CD14-positive monocyte (primary cell): ENCODE measurements at regions not wholly inside any gene's neighbourhood (a gene's known extent, or its start where the extent isn't known, plus 50 kb on each side); places are given as distances from the start of the nearest gene placed in this dataset.
"Not testable (repeated sequence)": the region's sequence is repeated elsewhere in the genome, so short reads cannot be mapped to it uniquely, and the experiment has no call there.

ENCODE experiments used
- DNase-seq, 3 donors: peaks; one replicate each; pipeline ENCODE4 v3.0.0-alpha.2; 2011 to 2022
- H2AFZ ChIP-seq: 2 replicates; pipeline ENCODE4 v1.6.0; 2012; ENCODE audit warnings: mild to moderate bottlenecking, low read depth, low read length, inconsistent platforms; ENCODE audit not compliant: insufficient read depth, poor library complexity, severe bottlenecking
- H3K27ac ChIP-seq, 2 donors: 1 replicate in 1 of 2; 2 replicates in 1 of 2; pipeline ENCODE4 v1.5.1; 2012 to 2013; ENCODE audit warnings: low read length in 2 of 2, control low read depth in 1 of 2, inconsistent platforms in 1 of 2, low read depth in 1 of 2, mild to moderate bottlenecking in 1 of 2
- H3K27me3 ChIP-seq, 2 donors: one replicate each; pipeline versions ENCODE4 v1.6.0 to v1.6.1; 2011 to 2013; ENCODE audit warnings: low read length in 2 of 2; ENCODE audit not compliant: control insufficient read depth in 2 of 2, insufficient read depth in 2 of 2
- H3K36me3 ChIP-seq, 2 donors: replicated peaks in 1 of 2; 1 replicate in 1 of 2; 2 replicates in 1 of 2; pipeline versions ENCODE4 v1.5.1 to v1.6.1; 2012 to 2013; ENCODE audit warnings: low read length in 2 of 2, control low read depth in 1 of 2, inconsistent platforms in 1 of 2, mild to moderate bottlenecking in 1 of 2; ENCODE audit not compliant: insufficient read depth in 2 of 2, control insufficient read depth in 1 of 2
- H3K4me1 ChIP-seq, 2 donors: 1 replicate in 1 of 2; 2 replicates in 1 of 2; pipeline versions ENCODE4 v1.5.1 to v1.6.1; 2012 to 2013; ENCODE audit warnings: low read length in 2 of 2, control low read depth in 1 of 2, inconsistent platforms in 1 of 2, mild to moderate bottlenecking in 1 of 2, moderate library complexity in 1 of 2; ENCODE audit not compliant: insufficient read depth in 2 of 2, control insufficient read depth in 1 of 2
- H3K4me2 ChIP-seq: replicated peaks from 2 replicates; pipeline ENCODE3; 2012; ENCODE audit warnings: low read length, moderate library complexity, mild to moderate bottlenecking; ENCODE audit not compliant: poor library complexity, severe bottlenecking; ENCODE audit errors: extremely low read depth
- H3K4me3 ChIP-seq, 3 experiments: fragments of 200-600 bp in 1 of 3; sonication (generic) in 1 of 3; replicated peaks in 1 of 3; 1 replicate in 2 of 3; 2 replicates in 1 of 3; pipeline ENCODE4 v1.5.1; 2011 to 2013; ENCODE audit warnings: low read length in 3 of 3, mild to moderate bottlenecking in 3 of 3, control low read depth in 2 of 3, low read depth in 2 of 3, inconsistent platforms in 1 of 3, moderate library complexity in 1 of 3
- H3K79me2 ChIP-seq: 2 replicates; pipeline ENCODE4 v1.6.0; 2012; ENCODE audit warnings: mild to moderate bottlenecking, control low read depth, inconsistent platforms, low read length, moderate library complexity; ENCODE audit not compliant: insufficient read depth
- H3K9ac ChIP-seq: 2 replicates; pipeline ENCODE4 v1.6.0; 2017; ENCODE audit warnings: low read length, mild to moderate bottlenecking; ENCODE audit not compliant: insufficient read depth, poor library complexity, severe bottlenecking
- H3K9me3 ChIP-seq, 2 donors: replicated peaks in 1 of 2; 1 replicate in 1 of 2; 2 replicates in 1 of 2; pipeline versions ENCODE4 v1.5.1 to v1.6.1; 2012 to 2013; ENCODE audit warnings: low read length in 2 of 2, control low read depth in 1 of 2; ENCODE audit not compliant: control insufficient read depth in 1 of 2, insufficient read depth in 1 of 2
- H4K20me1 ChIP-seq: 2 replicates; pipeline ENCODE4 v1.6.0; 2012; ENCODE audit warnings: mild to moderate bottlenecking, low read length, control low read depth, moderate library complexity; ENCODE audit not compliant: insufficient read depth
- H3K27ac Mint-ChIP-seq, 7 donors: one replicate each; pipeline ENCODE4 v1.8.0; 2020; ENCODE audit warnings: mild to moderate bottlenecking in 7 of 7, mixed read lengths in 7 of 7, moderate library complexity in 6 of 7, inconsistent platforms in 2 of 7
- H3K27me3 Mint-ChIP-seq, 3 donors: one replicate each; pipeline ENCODE4 v1.8.0; 2021 to 2022; ENCODE audit warnings: low read depth in 3 of 3, mild to moderate bottlenecking in 3 of 3, mixed read lengths in 3 of 3, moderate library complexity in 3 of 3, inconsistent platforms in 1 of 3
- H3K36me3 Mint-ChIP-seq, 2 donors: one replicate each; pipeline ENCODE4 v1.8.0; 2020; ENCODE audit warnings: mixed read lengths in 2 of 2, inconsistent platforms in 1 of 2, mild to moderate bottlenecking in 1 of 2
- H3K4me1 Mint-ChIP-seq: one replicate; pipeline ENCODE4 v1.8.0; 2020; ENCODE audit warnings: mild to moderate bottlenecking, mixed read lengths
- H3K4me3 Mint-ChIP-seq, 2 donors: one replicate each; pipeline ENCODE4 v1.8.0; 2020; ENCODE audit warnings: mild to moderate bottlenecking in 2 of 2, mixed read lengths in 2 of 2, moderate library complexity in 1 of 2
- H3K9me3 Mint-ChIP-seq, 7 donors: one replicate each; pipeline ENCODE4 v1.8.0; 2020 to 2022; ENCODE audit warnings: mixed read lengths in 7 of 7, mild to moderate bottlenecking in 6 of 7, moderate library complexity in 6 of 7, inconsistent platforms in 2 of 7
- WGBS: methylation state at CpG from one replicate; pipeline ENCODE4 v1.1.5; 2013; ENCODE audit warnings: missing lambda C conversion rate; ENCODE audit not compliant: insufficient coverage; 5-methylcytosine and 5-hydroxymethylcytosine counted together
- intact Hi-C, 2 donors: fragments of 100-400 bp; cut with micrococcal nuclease; formaldehyde crosslinking; loops; one replicate each; pipeline versions ENCODE4 v1.15.0 to v1.15.1; 2023

GRCh38 chr6:67879928-67880327 lies 755.2 kb upstream of the ADGRB3 start:
- H3K4me3 Mint-ChIP-seq, H3K36me3 ChIP-seq, H3K27ac ChIP-seq, H3K4me1 ChIP-seq, DNase-seq, H3K4me2 ChIP-seq, H3K9ac ChIP-seq, H3K79me2 ChIP-seq, H3K36me3 Mint-ChIP-seq, H4K20me1 ChIP-seq, H3K27me3 ChIP-seq, H3K4me1 Mint-ChIP-seq, H3K27me3 Mint-ChIP-seq, H3K4me3 ChIP-seq, H3K9me3 Mint-ChIP-seq, H2AFZ ChIP-seq, intact Hi-C loops, H3K27ac Mint-ChIP-seq: not testable (repeated sequence)
- WGBS = no CpG with 5 or more reads among the region's 1 CpG
- peaks cover 24 to 36% of the 10 kb centered on the region in 2 donors for H3K9me3 ChIP-seq

- H2AFZ ChIP-seq, H3K27me3 Mint-ChIP-seq, intact Hi-C loops, H4K20me1 ChIP-seq, H3K4me3 ChIP-seq, H3K4me2 ChIP-seq, H3K9me3 Mint-ChIP-seq, H3K79me2 ChIP-seq, H3K27ac ChIP-seq, H3K4me3 Mint-ChIP-seq, H3K4me1 ChIP-seq, DNase-seq, H3K27me3 ChIP-seq, H3K36me3 Mint-ChIP-seq, H3K9ac ChIP-seq, H3K36me3 ChIP-seq, H3K27ac Mint-ChIP-seq, H3K4me1 Mint-ChIP-seq: not testable (repeated sequence)
- WGBS = no CpG with 5 or more reads among the region's 1 CpG
- H3K9me3 ChIP-seq = peaks cover 18 to 31% of the 10 kb centered on the region in 2 donors
Observed at GRCh38 chr6:67879105-67879904, 755.8 kb upstream of the ADGRB3 start.

GRCh38 chr6:67878216-67878615 lies 756.9 kb upstream of the ADGRB3 start:
- DNase-seq, H3K4me1 ChIP-seq, H3K4me3 ChIP-seq, H3K36me3 ChIP-seq, H3K79me2 ChIP-seq, H3K27me3 ChIP-seq, intact Hi-C loops, H3K4me3 Mint-ChIP-seq, H3K4me2 ChIP-seq, H3K36me3 Mint-ChIP-seq, H3K27ac Mint-ChIP-seq, H2AFZ ChIP-seq, H3K9ac ChIP-seq, H3K27ac ChIP-seq, H3K4me1 Mint-ChIP-seq, H3K27me3 Mint-ChIP-seq, H4K20me1 ChIP-seq: not testable (repeated sequence)
- 91% methylated on average over 4 of the region's 7 CpGs for WGBS
- H3K9me3 ChIP-seq = peaks cover 15 to 28% of the 10 kb centered on the region in 2 donors
- peaks cover 1 to 16% (median 6%) of the 10 kb centered on the region in 7 donors for H3K9me3 Mint-ChIP-seq
